HG03354 (cell line): ENCODE measurements at regions not wholly inside any gene's neighbourhood (a gene's known extent, or its start where the extent isn't known, plus 50 kb on each side); places are given as distances from the start of the nearest gene placed in this dataset.
"Not testable (repeated sequence)": the region's sequence is repeated elsewhere in the genome, so short reads cannot be mapped to it uniquely, and the experiment has no call there.

Experiments used
- ATAC-seq: cut with Tn5 transposase; IDR thresholded peaks from one replicate; pipeline ENCODE4 v1.9.1; 2021; ENCODE audit warnings: mild to moderate bottlenecking; ENCODE audit not compliant: unreplicated experiment, poor library complexity, severe bottlenecking

GRCh38 chr4:27117453-27117852, 256.8 kb downstream of the STIM2 start:
- no peak for ATAC-seq

- ATAC-seq: no peak
These were observed 258.6 kb downstream of the STIM2 start for GRCh38 chr4:27119239-27119638.

- ATAC-seq: no peak
These were observed 261.2 kb downstream of the STIM2 start for GRCh38 chr4:27121830-27122229.

- ATAC-seq: no peak
These were observed 262.6 kb downstream of the STIM2 start for GRCh38 chr4:27123123-27123768.

GRCh38 chr4:27123769-27124124, 263.1 kb downstream of the STIM2 start:
- ATAC-seq: no peak

GRCh38 chr4:27126895-27127294, 266.3 kb downstream of the STIM2 start:
- ATAC-seq: not testable (repeated sequence)

- ATAC-seq: no peak
These were observed 267.8 kb downstream of the STIM2 start for GRCh38 chr4:27128443-27128842.

- ATAC-seq: no peak
These were observed 269.3 kb downstream of the STIM2 start for GRCh38 chr4:27129871-27130366.

GRCh38 chr4:27132497-27132896, 271.9 kb downstream of the STIM2 start:
- ATAC-seq: no peak

GRCh38 chr4:27140486-27140885, 279.8 kb downstream of the STIM2 start:
- no peak for ATAC-seq

GRCh38 chr4:27141530-27141929, 280.9 kb downstream of the STIM2 start:
- ATAC-seq: no peak

- no peak for ATAC-seq
These were observed 282.2 kb downstream of the STIM2 start for GRCh38 chr4:27142841-27143240.

GRCh38 chr4:27145597-27145996, 285.0 kb downstream of the STIM2 start:
- ATAC-seq: no peak

GRCh38 chr4:27148211-27148895, 287.7 kb downstream of the STIM2 start:
- ATAC-seq: no peak

- ATAC-seq: no peak
These were observed 289.0 kb downstream of the STIM2 start for GRCh38 chr4:27149541-27150212.

GRCh38 chr4:27152703-27153102, 292.1 kb downstream of the STIM2 start:
- ATAC-seq: no peak

- ATAC-seq: no peak
These were observed 294.1 kb downstream of the STIM2 start for GRCh38 chr4:27154706-27155105.

- no peak for ATAC-seq
These were observed 300.6 kb downstream of the STIM2 start for GRCh38 chr4:27161191-27161590.

- no peak for ATAC-seq
These were observed 308.1 kb downstream of the STIM2 start for GRCh38 chr4:27168783-27169182.

GRCh38 chr4:27173280-27173679, 312.6 kb downstream of the STIM2 start:
- no peak for ATAC-seq

GRCh38 chr4:27176400-27176799, 315.8 kb downstream of the STIM2 start:
- ATAC-seq: no peak
